ENCODE measurements at regions not wholly inside any gene's neighbourhood (a gene's known extent, or its start where the extent isn't known, plus 50 kb on each side); places are given as distances from the start of the nearest gene placed in this dataset.

- Histone ChIP-seq H3K36me3 (ENCODE audit: control insufficient read depth, insufficient read depth, low read length) (no peaks in the 10 kb centered on the region), H3K27ac (ENCODE audit: extremely low read depth, low read depth, low read length) (no peak overlapping the region), H3K4me2 (ENCODE audit: insufficient read depth, low read length) (no peak overlapping the region), H3K9me1 (ENCODE audit: control insufficient read depth, insufficient read depth, low read length) (no peaks in the 10 kb centered on the region), H3K4me1 (replicated peaks in 1 of 2; ENCODE audit: control insufficient read depth in 2 of 2, insufficient read depth in 2 of 2, low read length in 2 of 2) (no peaks in the 10 kb centered on the region), H2AFZ (ENCODE audit: low read depth, low read length) (no peak overlapping the region), H3K9me3 (replicated peaks; ENCODE audit: control insufficient read depth, insufficient read depth, low read depth, low read length) (no peaks in the 10 kb centered on the region), H3K27me3 (ENCODE audit: control insufficient read depth in 2 of 2, insufficient read depth in 2 of 2, low read length in 2 of 2) (no peaks in the 10 kb centered on the region), H3K9ac (ENCODE audit: insufficient read depth in 1 of 2, low read depth in 2 of 2, low read length in 2 of 2) (no peak overlapping the region), H4K20me1 (replicated peaks; ENCODE audit: control insufficient read depth, insufficient read depth, low read length) (no peaks in the 10 kb centered on the region), H3K79me2 (ENCODE audit: control insufficient read depth, insufficient read depth, low read length) (no peaks in the 10 kb centered on the region), H3K4me3 (no peak overlapping the region)
- ATAC-seq (no peak), DNase-seq (ENCODE audit: extremely low read depth in 1 of 4, low spot score in 3 of 4) (no peak), FAIRE-seq (no peak)
- ChIA-PET CTCF (ENCODE audit: low intra/inter-chr PET ratio) (no interaction called here), POLR2A (no interaction called here)
- BruUV-seq (replicated peaks): no TSS peak
- in situ Hi-C loops (cut with MboI) (no loop called here), intact Hi-C loops (cut with micrococcal nuclease) (no loop called here)
- 0% methylated on average over 5 of the region's 5 CpGs for WGBS (ENCODE audit: insufficient coverage, low coverage, missing lambda C conversion rate)
- TF ChIP-seq NR4A1 (CRISPR knock-in tag; IDR thresholded peaks at IDR 0.05) (no peak), NR4A1 (tag; IDR thresholded peaks at IDR 0.05) (no peak), ETV1 (tag; conservative IDR thresholded peaks at IDR 0.05; ENCODE audit: low read depth) (no peak), ZNF717 (CRISPR knock-in tag; IDR thresholded peaks at IDR 0.05) (no peak), SIRT6 (IDR thresholded peaks at IDR 0.05; ENCODE audit: low read depth, low read length) (no peak), TFAM (CRISPR knock-in tag; conservative IDR thresholded peaks at IDR 0.05) (no peak), TGIF2 (CRISPR knock-in tag; IDR thresholded peaks at IDR 0.05) (no peak), ZNF175 (CRISPR knock-in tag; IDR thresholded peaks at IDR 0.05; ENCODE audit: low read depth) (no peak), ZNF174 (CRISPR knock-in tag; IDR thresholded peaks at IDR 0.05) (no peak)
Observed at GRCh38 chr6:85250586-85251220, 199.2 kb upstream of the NT5E start.

All from K562 (cell line).